ENCODE measurements at regions not wholly inside any gene's neighbourhood (a gene's known extent, or its start where the extent isn't known, plus 50 kb on each side); places are given as distances from the start of the nearest gene placed in this dataset.

- no peak for DNase-seq (ENCODE audit: low read depth)
Measured at GRCh38 chrX:109843963-109844751, 111.1 kb upstream of the ACSL4 start.

- no peak for DNase-seq (ENCODE audit: low read depth)
Measured at GRCh38 chrX:109844986-109845385, 111.9 kb upstream of the ACSL4 start.

GRCh38 chrX:109845996-109846395 is 112.9 kb upstream of the ACSL4 start:
- no peak for DNase-seq (ENCODE audit: low read depth)

GRCh38 chrX:109847257-109848187 is 114.5 kb upstream of the ACSL4 start:
- DNase-seq (ENCODE audit: low read depth), result no peak

DNA sequence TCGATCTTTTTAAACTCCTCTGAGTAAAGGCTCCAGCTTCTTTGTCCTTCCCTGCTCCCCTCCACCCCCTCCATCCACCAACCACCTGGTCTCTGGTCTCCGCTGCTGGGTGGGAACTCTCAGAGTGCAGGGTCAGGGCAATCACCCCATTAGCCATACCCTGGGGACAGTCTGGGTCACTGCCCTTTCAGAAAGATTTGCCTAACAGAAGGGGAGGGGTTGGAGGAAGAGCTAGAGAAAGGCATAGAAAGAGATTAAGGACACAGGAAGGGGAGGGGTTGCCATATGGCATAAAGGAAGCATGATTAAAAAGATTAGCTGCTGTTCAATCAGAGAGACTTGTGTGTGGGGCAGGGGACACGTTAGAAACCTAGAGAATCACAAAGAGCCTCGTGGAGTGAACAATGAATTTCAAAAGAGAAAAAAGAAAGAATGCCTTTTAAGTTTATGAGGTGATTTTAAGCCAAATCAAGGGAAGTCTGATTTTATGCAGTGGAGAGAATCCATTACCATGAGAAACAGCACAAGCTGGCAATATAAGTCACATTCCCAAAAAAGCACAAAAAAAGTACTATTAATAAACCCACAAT is 115.5 kb upstream of the ACSL4 start:
- no peak for DNase-seq (ENCODE audit: low read depth)

DNA sequence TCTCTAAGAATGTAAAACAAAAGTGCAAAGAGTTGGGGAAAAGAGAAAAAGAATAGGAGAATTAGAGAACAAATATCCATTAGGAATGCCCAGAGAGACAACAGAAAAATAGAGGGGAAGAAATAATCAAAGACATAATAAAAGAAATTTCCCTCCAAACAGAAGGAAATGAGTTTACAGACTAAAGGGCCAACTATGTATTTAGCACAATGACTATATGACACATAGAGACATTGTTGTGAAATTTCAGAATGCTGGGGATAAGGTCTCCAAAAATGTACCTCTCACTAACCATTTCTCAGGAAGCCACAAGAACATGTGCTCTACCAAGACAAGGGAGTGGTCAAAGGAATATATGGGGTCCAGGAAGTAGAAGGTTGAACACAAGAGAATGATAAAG is 121.0 kb upstream of the ACSL4 start:
- DNase-seq (ENCODE audit: low read depth), result no peak

DNA sequence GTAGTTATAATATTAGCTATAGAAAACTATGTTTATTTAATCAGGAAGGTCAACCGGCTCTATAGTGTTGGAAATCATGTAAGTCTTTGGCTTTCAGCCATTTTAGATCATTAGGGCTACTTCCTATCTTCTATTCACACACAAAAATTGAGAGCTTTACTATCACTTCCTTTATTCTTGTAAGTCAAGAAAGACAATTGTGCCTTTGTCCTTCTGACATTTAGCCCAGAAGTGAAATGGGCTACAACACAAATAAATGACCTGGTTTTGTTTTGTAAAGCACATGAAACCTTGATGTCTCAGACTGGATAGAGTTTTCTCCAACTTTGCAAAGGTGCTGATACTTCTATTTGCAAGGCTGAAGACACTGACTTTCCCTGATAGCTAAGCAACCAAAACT is 122.4 kb upstream of the ACSL4 start:
- DNase-seq (ENCODE audit: low read depth), result no peak

GRCh38 chrX:109856974-109857373 is 123.9 kb upstream of the ACSL4 start:
- DNase-seq (ENCODE audit: low read depth), result no peak

DNA sequence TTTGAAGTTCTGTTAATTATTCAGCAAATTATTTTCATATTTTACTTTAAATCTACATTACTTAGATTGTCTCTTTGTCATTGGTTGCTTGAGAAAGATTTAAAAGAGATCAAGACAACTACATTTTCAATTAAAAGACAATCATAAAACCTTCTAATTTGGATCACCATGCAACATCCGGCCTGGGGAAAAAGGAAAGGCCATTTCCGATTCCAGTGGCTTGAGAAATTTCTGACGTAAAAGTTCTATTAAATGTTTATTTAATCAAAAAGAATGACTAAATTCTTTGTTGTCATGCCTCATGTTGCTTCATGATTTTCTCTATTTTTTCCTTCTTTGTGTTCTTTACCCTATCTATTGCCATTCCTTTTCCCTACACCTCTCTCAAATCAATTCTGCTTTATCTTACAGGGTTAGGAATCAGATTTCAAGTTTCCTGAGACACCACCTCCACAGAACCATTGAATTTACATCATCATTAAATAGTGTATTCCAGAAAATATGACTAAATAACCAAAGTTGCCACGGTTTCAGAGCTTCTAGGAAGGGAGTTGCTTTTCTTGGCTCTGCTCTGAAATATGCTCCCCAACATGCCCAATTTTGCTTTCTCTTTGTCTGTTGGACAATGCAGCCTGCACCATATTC is 124.6 kb upstream of the ACSL4 start:
- no peak for DNase-seq (ENCODE audit: low read depth)

- DNase-seq (ENCODE audit: low read depth), result no peak
Measured at GRCh38 chrX:109858602-109859341, 125.7 kb upstream of the ACSL4 start.

DNA sequence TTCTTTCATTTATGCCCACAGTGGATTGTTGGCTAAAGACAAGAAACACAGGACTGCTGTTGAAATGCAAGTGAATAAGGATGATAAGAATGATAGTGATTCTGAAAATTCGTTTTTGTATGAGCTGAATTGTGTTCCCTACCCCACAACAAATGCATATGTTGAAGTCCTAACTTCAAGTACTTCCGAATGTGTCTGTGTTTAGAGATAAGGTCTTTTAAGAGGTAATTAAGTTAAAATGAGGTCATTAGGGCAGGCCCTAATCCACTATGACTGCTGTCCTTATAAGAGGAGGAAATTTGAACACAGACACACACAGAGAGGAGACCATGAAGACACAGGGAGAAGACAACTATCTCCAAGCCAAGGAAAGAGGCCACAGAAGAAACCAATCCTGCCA is 126.6 kb upstream of the ACSL4 start:
- no peak for DNase-seq (ENCODE audit: low read depth)

DNA sequence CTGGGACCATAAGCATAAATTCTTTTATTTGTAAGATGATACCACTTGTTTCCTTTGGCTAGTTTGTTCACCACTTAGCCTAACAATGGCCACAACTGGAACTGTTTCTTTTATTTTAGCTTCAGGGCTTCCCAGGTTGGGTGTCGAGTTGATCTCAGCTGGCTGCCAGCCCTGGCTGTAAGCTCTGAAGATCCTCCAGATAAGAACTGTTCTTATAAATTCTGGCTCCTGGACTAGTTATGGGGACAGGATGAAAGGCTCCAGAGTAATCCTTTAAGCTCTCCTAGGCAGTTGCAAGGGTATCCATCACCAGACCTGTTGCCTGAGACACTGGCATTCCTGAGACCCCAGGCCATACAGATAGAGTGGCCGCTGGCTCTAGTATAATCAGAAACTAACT is 129.4 kb upstream of the ACSL4 start:
- DNase-seq (ENCODE audit: low read depth), result no peak

GRCh38 chrX:109863811-109864210 is 130.8 kb upstream of the ACSL4 start:
- DNase-seq (ENCODE audit: low read depth), result no peak

DNA sequence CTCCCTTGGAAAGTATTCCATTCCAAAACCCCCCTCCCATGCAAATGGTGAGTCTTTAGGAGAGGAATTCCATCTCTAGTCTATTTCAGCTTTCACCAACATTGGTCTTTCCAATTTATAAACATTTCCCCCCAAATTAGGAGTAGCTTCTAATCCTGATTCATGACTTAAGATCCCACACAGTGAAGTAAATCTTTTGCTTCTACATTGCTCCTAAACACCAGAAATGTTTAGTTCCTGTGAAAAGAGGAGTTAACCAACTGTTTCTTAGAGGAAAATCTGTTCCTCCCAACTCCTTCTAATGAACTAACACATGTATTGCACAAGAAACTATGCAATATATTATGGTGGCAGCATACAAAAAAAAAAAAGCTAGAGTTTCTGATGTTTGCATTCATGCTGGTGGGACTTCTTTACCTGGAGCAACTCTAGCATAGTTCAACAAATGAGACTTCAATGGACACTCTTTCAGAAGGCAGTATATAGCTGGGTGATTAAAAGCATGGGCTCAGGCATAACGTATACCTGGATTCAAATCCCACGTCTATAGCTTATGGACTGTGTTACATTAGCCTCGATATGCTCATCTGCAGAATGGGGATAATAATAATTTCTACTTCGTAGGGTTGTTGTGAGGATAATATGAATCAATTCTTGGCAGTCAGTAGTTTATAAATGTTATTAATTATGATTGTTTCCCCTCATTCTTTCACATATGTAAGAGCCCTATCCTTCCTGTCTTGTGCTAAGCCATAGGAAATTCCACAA is 131.6 kb upstream of the TMEM164 start:
- no peak for DNase-seq (ENCODE audit: low read depth)

GRCh38 chrX:109872021-109872732 is 130.7 kb upstream of the TMEM164 start:
- no peak for DNase-seq (ENCODE audit: low read depth)

- no peak for DNase-seq (ENCODE audit: low read depth)
Measured at GRCh38 chrX:109873574-109873973, 129.3 kb upstream of the TMEM164 start.

DNA sequence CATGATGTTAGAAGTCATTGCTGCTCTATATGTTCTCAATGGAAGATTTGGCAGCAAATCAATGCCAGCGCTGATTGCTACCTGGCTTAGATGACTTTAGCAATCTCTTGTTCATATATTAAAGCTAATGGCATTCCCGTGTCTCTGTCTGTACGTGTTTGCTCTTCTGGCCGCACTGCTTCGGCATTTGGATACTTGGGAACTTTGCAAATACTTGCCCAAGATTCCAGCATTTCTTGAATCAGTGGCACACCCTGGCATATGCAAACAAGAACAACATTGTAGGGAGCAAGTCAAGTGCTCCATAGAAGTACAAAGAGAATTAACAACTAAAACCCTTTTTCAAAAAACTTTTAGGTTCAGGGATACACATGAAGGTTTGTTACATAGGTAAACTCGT is 128.9 kb upstream of the TMEM164 start:
- no peak for DNase-seq (ENCODE audit: low read depth)

DNA sequence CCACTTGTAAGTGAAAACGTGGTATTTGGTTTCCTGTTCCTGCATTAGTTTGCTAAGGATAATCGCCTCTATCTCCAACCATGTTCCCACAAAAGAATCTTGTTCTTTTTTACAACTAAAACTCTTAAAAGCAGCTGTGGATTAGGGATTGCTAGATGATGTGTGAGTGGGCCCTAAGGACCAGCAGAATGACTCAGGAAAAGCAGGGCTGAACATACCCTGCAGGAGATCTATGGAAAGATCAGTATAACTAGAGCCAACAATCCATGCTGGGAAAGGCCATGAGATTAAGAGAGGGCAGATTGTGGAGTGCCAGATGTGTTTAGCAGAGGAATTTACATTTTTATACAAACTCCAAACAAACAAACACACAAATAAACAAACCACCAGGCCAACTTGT is 128.4 kb upstream of the TMEM164 start:
- DNase-seq (ENCODE audit: low read depth), result no peak

DNA sequence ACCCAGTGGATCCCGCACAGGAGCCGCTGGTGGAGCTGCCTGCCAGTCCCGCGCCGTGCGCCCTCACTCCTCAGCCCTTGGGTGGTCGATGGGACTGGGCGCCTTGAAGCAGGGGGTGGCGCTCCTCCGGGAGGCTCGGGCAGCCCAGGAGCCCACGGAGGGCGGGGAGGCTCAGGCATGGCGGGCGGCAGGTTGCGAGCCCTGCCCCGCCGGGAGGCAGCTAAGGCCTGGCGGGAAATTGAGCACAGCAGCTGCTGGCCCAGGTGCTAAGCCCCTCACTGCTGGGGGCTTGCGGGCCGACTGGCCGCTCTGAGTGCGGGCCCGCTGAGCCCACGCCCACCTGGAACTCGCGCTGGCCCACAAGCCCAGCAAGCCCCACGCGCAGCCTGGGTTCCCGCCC is 127.1 kb upstream of the TMEM164 start:
- no peak for DNase-seq (ENCODE audit: low read depth)

GRCh38 chrX:109878236-109878635 is 124.7 kb upstream of the TMEM164 start:
- DNase-seq (ENCODE audit: low read depth), result no peak

Data from non-pigmented ciliary epithelial cell (primary cell).